ENCODE measurements at regions not wholly inside any gene's neighbourhood (a gene's known extent, or its start where the extent isn't known, plus 50 kb on each side); places are given as distances from the start of the nearest gene placed in this dataset.

GRCh38 chr6:134517145-134517658 is 199.3 kb upstream of the SGK1 start:
- intact Hi-C loops (cut with DNase I) = no loop called here
- Histone ChIP-seq H3K36me3 (no peaks in the 10 kb centered on the region), H3K9me3 (no peaks in the 10 kb centered on the region), H3K4me1 (peaks cover 23 to 41% (median 28%) of the 10 kb centered on the region in 4 donors), H3K4me3 (peak overlapping the region in 3 of 4 donors; percentile 14 to 24 (median 21)), H3K27ac (replicated peaks in 1 of 4) (peak overlapping the region; percentile 36 to 68 (median 60)), H3K27me3 (no peaks in the 10 kb centered on the region)
- 12% methylated on average over 8 of the region's 9 CpGs for WGBS
- no peak for DNase-seq (ENCODE audit: extremely low spot score)
- TF ChIP-seq POLR2A (IDR thresholded peaks at IDR 0.05; ENCODE audit: low read depth) (no peak), EP300 (IDR thresholded peaks at IDR 0.05) (peak; percentile 16), POLR2AphosphoS5 (IDR thresholded peaks at IDR 0.05) (peak; percentile 15 to 30)

GRCh38 chr6:134516582-134516981 is 198.7 kb upstream of the SGK1 start:
- no peak for DNase-seq (ENCODE audit: extremely low spot score)
- Histone ChIP-seq H3K27me3 (no peaks in the 10 kb centered on the region), H3K4me1 (peaks cover 23 to 41% (median 28%) of the 10 kb centered on the region in 4 donors), H3K36me3 (no peaks in the 10 kb centered on the region), H3K9me3 (no peaks in the 10 kb centered on the region), H3K4me3 (no peak overlapping the region), H3K27ac (replicated peaks in 1 of 4) (peak overlapping the region; percentile 36 to 68 (median 60))
- no peak for TF ChIP-seq CTCF (IDR thresholded peaks at IDR 0.05)
- no peak for TF ChIP-seq POLR2AphosphoS5 (IDR thresholded peaks at IDR 0.05)
- TF ChIP-seq POLR2A (IDR thresholded peaks at IDR 0.05; ENCODE audit: low read depth) = no peak
- TF ChIP-seq EP300 (IDR thresholded peaks at IDR 0.05) = no peak
- intact Hi-C loops (cut with DNase I) = no loop called here
- 72% methylated on average over 3 of the region's 3 CpGs for WGBS

- H3K36me3 ChIP-seq = no peaks in the 10 kb centered on the region
- no peak overlapping the region for H3K4me3 ChIP-seq
- no peaks in the 10 kb centered on the region for H3K9me3 ChIP-seq
- H3K27ac ChIP-seq (replicated peaks in 1 of 4) = peak overlapping the region in 1 of 4 donors; percentile 13
- no peak for TF ChIP-seq POLR2AphosphoS5 (IDR thresholded peaks at IDR 0.05)
- no peak for TF ChIP-seq EP300 (IDR thresholded peaks at IDR 0.05)
- H3K4me1 ChIP-seq = peaks cover 24 to 35% (median 26%) of the 10 kb centered on the region in 4 donors
- no peaks in the 10 kb centered on the region for H3K27me3 ChIP-seq
- intact Hi-C loops (cut with DNase I) = no loop called here
- 77% methylated on average over 2 of the region's 2 CpGs for WGBS
- DNase-seq (ENCODE audit: extremely low spot score) = no peak
Measured at GRCh38 chr6:134515986-134516385, 198.1 kb upstream of the SGK1 start.

- no peak for DNase-seq (ENCODE audit: extremely low spot score)
- TF ChIP-seq POLR2AphosphoS5 (IDR thresholded peaks at IDR 0.05) (no peak), POLR2A (IDR thresholded peaks at IDR 0.05; ENCODE audit: low read depth) (no peak), EP300 (IDR thresholded peaks at IDR 0.05) (no peak), CTCF (IDR thresholded peaks at IDR 0.05) (no peak)
Measured at GRCh38 chr6:134512981-134513391, 195.1 kb upstream of the SGK1 start.

GRCh38 chr6:134511984-134512683 is 194.2 kb upstream of the SGK1 start:
- 92% methylated on average over 7 of the region's 7 CpGs for WGBS
- Histone ChIP-seq H3K4me1 (peaks cover 4 to 10% (median 7%) of the 10 kb centered on the region in 4 donors), H3K27ac (replicated peaks in 1 of 4) (no peak overlapping the region), H3K9me3 (no peaks in the 10 kb centered on the region), H3K27me3 (no peaks in the 10 kb centered on the region), H3K36me3 (no peaks in the 10 kb centered on the region), H3K4me3 (no peak overlapping the region)
- TF ChIP-seq CTCF (IDR thresholded peaks at IDR 0.05) = no peak
- TF ChIP-seq EP300 (IDR thresholded peaks at IDR 0.05) = no peak
- no peak for TF ChIP-seq POLR2AphosphoS5 (IDR thresholded peaks at IDR 0.05)
- TF ChIP-seq POLR2A (IDR thresholded peaks at IDR 0.05; ENCODE audit: low read depth) = no peak
- intact Hi-C loops (cut with DNase I) = no loop called here
- no peak for DNase-seq (ENCODE audit: extremely low spot score)

More at GRCh38 chr6:134512981-134513391, 195.1 kb upstream of the SGK1 start:
- no peaks in the 10 kb centered on the region for H3K36me3 ChIP-seq
- H3K9me3 ChIP-seq = no peaks in the 10 kb centered on the region
- no peaks in the 10 kb centered on the region for H3K27me3 ChIP-seq
- intact Hi-C loops (cut with DNase I) = no loop called here
- H3K27ac ChIP-seq (replicated peaks in 1 of 4) = no peak overlapping the region
- 53% methylated on average over 2 of the region's 2 CpGs for WGBS
- H3K4me1 ChIP-seq = peaks cover 13 to 17% (median 15%) of the 10 kb centered on the region in 4 donors
- no peak overlapping the region for H3K4me3 ChIP-seq

Measured in esophagus muscularis mucosa (tissue), 4 donors.